Right hindlimb (tissue), 1 donor: ENCODE measurements at regions not wholly inside any gene's neighbourhood (a gene's known extent, or its start where the extent isn't known, plus 50 kb on each side); places are given as distances from the start of the nearest gene placed in this dataset.
A peak's percentile ranks its signal among the peaks of the same experiment; 100 is the strongest.
"Not testable (repeated sequence)": the region's sequence is repeated elsewhere in the genome, so short reads cannot be mapped to it uniquely, and the experiment has no call there.

Experiments
- DNase-seq: peaks from one replicate; pipeline ENCODE4 v3.0.0-alpha.2; 2018

DNA sequence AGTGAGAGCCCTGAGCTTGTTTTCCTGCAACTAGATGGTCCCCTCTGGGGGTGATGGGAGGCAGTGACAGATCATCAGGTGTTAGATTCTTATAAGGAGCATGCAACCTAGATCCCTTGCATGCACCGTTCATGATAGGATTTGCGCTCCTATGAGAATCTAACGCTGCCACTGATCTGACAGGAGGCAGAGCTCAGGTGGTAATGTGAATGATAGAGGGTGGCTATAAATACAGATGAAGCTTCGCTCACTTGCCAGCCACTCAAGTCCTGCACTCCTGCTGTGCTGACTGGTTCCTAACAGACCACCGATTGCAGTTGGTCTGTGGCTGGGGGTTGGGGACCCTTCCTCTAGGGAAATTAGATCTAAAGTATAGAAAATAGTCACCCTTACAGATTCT is 290.6 kb upstream of the ADCY2 start:
- no peak for DNase-seq

- DNase-seq: no peak
Observed at GRCh38 chr5:7117961-7118360, 278.0 kb upstream of the ADCY2 start.

GRCh38 chr5:7131680-7132079 is 264.3 kb upstream of the ADCY2 start:
- no peak for DNase-seq

DNA sequence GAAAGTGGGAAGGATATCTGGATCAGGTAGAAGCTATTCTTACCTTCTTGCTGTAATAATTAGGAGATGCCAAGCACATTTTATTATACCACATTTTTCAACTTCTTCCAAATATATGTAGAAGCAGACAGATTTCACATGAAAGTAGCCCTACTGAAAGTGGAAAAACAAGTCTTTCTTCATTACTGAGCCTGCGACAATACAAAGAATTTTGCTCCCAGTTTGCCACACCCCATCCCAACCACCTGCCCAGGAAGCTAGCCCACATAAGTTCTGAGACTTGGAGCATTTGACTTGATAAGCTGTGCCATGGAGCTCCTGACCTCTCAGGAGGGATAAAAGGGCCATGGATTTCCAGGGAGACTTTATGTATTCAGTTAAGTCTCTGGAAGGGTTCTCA is 249.1 kb upstream of the ADCY2 start:
- no peak for DNase-seq

- DNase-seq: no peak
Observed at GRCh38 chr5:7157083-7157482, 238.9 kb upstream of the ADCY2 start.

DNA sequence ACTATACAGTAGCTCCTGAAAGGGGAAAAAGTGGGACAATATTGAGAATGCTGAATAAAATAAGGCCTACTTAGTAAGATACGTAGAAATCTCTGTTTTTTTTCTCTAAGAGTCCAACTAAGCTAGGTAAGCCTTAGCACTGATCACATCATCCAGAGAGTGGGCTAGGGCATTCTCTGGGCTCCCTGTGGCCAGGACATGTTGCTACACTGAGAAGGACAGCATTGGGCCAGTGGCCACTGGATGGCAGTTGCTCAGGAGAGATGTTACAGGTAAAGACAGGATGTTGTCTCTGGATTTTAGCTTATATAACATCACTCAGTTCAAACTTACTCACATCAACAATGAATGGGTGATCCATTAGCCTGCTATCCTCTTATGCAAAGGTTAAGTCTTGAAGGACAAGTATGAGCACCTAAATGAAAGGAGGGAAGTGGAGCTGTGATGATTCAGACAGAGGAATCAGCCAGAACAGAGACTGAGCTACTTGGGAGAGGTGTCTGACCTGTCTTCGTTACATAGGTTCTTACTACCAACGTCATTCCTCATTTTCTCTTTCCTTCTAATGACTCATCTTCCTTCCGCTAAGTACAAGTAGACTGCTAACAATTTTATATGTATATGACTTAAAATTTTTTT is 226.6 kb upstream of the ADCY2 start:
- no peak for DNase-seq

DNA sequence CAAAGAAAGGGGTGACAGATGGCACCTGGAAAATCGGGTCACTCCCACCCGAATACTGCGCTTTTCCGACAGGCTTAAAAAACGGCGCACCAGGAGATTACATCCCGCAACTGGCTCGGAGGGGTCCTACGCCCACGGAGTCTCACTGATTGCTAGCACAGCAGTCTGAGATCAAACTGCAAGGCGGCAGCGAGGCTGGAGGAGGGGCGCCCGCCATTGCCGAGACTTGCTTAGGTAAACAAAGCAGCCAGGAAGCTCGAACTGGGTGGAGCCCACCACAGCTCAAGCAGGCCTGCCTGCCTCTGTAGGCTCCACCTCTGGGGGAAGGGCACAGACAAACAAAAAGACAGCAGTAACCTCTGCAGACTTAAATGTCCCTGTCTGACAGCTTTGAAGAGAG is 225.2 kb upstream of the ADCY2 start:
- not testable (repeated sequence) for DNase-seq

DNA sequence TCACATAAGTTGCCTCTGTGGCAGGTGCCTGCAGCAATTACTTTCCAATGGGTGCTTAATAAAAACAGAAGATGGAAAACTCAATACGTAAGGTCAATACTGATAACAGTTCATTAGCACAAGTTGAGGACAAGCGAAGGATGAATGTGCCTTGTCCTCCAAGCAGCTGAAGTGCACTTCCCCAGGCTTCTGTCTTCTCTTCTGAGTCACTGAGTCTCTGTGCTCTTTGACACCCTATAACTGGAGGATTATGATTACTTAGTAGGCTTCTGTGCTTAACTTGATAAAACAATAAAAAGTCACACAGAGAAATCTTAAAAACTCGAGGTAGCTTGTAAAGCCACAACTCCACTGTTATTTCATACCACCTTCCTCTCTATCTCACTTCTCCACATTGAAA is 216.6 kb upstream of the ADCY2 start:
- no peak for DNase-seq

DNA sequence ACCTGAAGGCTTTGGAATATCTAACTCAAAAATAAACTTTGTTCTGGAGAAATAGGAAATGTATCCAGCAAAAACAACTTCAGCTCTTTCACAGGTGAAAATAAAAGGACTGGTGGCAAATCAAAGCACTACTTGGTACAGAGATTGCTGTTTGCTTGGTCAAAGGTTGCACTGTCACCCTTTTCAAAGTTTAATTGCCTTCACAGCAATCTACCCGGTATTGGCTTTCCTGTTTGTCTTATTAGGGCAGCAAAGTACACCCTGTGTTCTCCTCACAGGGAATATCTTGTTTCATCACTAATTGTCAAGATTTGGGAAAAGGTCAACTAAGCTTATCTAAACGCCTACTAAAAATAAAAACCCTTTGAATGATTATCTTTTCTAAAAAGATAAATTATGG is 214.1 kb upstream of the ADCY2 start:
- no peak for DNase-seq

DNA sequence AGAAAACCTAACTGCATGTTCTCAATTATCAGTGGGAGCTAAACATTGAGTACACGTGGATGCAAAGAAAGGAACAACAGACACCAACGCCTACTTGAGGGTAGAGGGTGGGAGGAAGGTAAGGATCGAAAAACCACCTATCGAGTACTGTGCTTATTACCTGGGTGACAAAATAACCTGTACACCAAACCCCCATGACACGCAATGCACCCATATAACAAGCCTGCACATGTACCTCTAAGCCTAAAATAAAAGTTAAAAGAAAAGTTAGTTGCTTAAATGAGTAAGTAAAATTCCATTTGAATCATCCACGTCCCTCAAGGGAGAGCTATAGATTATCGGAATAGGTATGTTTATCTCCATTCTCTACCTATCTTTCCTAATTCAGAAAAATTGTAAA is 210.2 kb upstream of the ADCY2 start:
- no peak for DNase-seq

GRCh38 chr5:7186818-7187217 is 209.1 kb upstream of the ADCY2 start:
- DNase-seq: no peak

DNA sequence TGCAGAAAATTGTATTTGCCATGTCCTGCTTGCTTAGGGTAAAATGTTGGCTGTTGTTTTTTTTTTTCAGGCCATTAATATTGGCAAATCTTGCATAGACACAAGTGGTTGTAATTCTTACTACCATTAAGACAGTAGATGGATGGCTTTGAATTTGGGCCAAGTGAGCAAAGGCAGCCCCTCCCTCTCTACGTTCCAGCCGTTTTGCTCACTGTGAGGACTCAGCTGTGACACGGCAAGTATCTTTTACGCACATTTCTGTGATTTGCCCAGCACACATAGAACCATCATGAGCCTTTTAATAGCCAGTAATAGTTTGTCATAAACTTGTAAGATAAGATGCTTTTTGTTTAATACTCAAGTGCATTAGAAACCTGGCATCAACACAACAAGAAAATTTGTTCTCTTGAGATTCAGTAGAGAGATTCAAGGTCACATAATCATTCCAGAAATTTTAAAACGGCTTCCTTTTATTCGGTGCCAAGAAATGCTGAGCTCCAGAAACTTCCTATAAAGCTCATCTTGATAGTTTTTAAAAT is 205.2 kb upstream of the ADCY2 start:
- DNase-seq: no peak

- no peak for DNase-seq
Observed at GRCh38 chr5:7192016-7192415, 203.9 kb upstream of the ADCY2 start.

DNA sequence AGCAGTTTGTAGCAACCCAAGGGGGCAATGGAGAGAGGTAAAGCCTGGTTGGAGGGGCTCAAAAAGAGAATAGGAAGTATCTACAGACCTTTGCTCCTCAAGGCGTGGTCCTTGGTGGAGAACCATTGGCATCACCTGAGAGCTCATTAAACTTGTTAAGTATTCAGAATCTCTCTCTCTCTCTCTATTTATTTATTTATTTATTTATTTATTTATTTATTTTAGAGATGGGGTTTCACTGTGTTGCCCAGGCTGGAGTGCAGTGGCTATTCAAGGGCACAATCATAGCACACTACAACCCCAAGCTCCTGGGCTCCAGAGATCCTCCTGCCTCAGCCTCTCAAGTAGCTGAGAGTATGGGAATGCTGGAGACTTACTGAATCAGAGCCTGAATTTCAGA is 193.1 kb upstream of the ADCY2 start:
- no peak for DNase-seq

GRCh38 chr5:7207979-7208378 is 188.0 kb upstream of the ADCY2 start:
- DNase-seq: no peak

- peak; percentile 29 for DNase-seq
Observed at GRCh38 chr5:7208938-7209337, 187.0 kb upstream of the ADCY2 start.

DNA sequence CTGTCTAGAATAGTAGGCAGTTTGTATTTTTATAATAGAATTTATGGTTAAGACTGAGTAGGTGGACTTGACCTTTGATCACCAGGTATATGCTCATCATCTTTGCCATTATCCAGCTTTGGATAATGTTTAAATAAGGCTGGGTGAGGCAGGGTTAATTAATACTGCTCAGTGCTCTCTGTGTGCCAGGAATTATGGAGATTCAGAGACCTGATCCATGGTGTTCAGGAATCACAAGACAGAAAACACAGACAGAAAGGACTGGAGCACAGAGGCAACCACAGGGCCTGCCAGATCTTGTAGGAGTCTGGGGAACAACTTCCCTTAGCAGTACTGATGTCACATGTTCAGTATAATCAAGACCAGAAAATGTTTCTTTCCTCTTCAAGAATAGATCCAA is 186.3 kb upstream of the ADCY2 start:
- DNase-seq: no peak

DNA sequence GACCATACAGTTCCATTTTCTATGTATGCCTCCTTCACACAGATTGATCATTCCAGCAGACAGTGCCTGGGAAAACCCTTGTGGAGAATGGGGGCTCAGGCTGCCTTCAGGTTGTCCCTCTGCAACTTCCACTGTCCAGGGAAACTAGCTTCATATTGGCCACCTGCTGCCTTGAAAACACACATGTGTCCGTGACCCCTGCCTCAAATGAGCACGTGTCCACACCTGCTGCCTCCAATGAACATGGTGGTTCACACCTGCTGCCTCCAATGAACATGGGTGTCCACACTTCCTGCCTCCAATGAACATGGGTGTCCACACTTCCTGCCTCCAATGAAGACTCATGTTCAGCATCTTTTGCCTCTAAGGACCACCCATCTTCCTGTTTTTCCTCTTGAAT is 185.4 kb upstream of the ADCY2 start:
- no peak for DNase-seq

DNA sequence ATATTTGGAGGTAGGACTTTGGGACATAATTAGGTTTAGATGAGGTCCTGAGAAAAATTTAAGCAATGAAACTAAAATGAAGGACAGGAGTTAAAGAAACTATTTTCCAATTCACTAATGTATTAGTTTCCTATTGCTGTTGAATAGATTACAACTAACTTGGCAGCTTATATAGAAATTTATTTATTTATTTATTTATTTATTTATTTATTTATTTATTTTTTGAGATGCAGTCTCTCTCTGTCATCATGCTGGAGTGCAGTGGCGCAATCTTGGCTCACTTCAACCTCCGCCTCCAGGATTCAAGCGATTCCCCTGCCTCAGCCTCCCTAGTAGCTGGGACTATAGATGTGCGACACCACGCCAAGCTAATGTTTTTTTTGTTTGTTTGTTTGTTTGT is 182.4 kb upstream of the ADCY2 start:
- no peak for DNase-seq

- no peak for DNase-seq
Observed at GRCh38 chr5:7214906-7215416, 181.0 kb upstream of the ADCY2 start.

- DNase-seq: no peak
Observed at GRCh38 chr5:7218141-7218540, 177.8 kb upstream of the ADCY2 start.

GRCh38 chr5:7220156-7220555 is 175.8 kb upstream of the ADCY2 start:
- DNase-seq: no peak

GRCh38 chr5:7221041-7221440 is 174.9 kb upstream of the ADCY2 start:
- no peak for DNase-seq

DNA sequence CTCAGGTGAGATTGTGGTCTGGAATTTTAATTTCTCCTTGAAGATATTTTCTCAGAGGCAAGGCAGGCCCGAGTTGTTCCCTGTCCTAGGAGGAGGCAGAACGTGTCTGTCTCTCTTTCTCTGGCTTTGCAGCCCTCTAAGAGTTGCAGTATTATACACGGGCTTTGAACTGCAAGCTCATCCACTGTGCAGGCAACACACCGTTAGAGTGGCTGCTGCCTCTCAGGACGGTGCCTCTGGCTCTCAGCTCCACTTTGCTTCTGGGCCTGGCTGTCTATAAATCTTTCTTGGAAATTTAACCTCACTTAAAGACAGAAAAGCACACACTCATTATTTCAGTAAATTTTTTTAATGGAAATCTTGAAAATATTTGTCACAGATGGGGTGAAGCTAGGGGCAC is 170.1 kb upstream of the ADCY2 start:
- no peak for DNase-seq

DNA sequence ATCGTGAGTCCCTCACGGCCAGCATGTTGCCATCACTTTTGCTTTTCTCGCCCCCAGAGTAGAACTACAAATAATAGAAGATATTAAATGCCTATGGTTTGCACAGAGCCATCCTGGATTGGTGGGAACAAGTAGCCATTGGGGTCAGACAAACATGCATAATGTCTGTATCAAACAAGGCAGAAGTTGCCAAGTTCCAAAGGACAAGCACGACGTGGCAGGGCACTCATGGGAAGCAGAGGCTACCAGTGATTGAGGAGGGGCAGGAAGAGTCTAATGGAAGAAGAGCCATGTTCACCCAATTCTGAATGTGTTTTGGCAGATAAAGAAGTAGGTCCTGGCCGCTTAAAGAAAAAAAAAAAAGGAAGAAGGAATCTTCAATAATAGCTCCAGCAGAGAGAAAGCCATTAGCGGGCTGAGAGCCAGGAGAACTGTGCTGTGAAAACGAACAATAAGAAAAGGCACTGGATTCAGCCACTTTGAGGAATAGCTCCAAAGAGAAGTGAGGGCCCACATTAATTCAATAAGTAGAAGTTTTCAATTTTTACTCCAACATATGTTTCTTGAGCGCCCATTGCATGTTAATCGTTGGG is 153.7 kb upstream of the ADCY2 start:
- peak; percentile 41 for DNase-seq
